ENCODE measurements at regions not wholly inside any gene's neighbourhood (a gene's known extent, or its start where the extent isn't known, plus 50 kb on each side); places are given as distances from the start of the nearest gene placed in this dataset.

GRCh38 chr5:164950927-164951326, 1445.5 kb downstream of the MAT2B start:
- DNase-seq, result no peak

- no peak for DNase-seq
These were observed 1446.2 kb downstream of the MAT2B start for GRCh38 chr5:164951570-164951969.

- no peak for DNase-seq
These were observed 1453.3 kb downstream of the MAT2B start for GRCh38 chr5:164958688-164959087.

GRCh38 chr5:164959761-164960160, 1454.3 kb downstream of the MAT2B start:
- DNase-seq, result no peak

GRCh38 chr5:164962329-164962961, 1457.0 kb downstream of the MAT2B start:
- no peak for DNase-seq

GRCh38 chr5:164966611-164967010, 1461.2 kb downstream of the MAT2B start:
- DNase-seq, result no peak

GRCh38 chr5:164967354-164967753, 1461.9 kb downstream of the MAT2B start:
- no peak for DNase-seq

- DNase-seq, result no peak
These were observed 1467.6 kb downstream of the MAT2B start for GRCh38 chr5:164972973-164973372.

GRCh38 chr5:164975986-164976385, 1470.6 kb downstream of the MAT2B start:
- no peak for DNase-seq

- DNase-seq, result no peak
These were observed 1475.1 kb downstream of the MAT2B start for GRCh38 chr5:164980480-164980879.

- DNase-seq, result no peak
These were observed 1492.7 kb downstream of the MAT2B start for GRCh38 chr5:164998142-164998541.

- no peak for DNase-seq
These were observed 1493.2 kb downstream of the MAT2B start for GRCh38 chr5:164998590-164998989.

GRCh38 chr5:165000479-165001190, 1495.2 kb downstream of the MAT2B start:
- no peak for DNase-seq

- DNase-seq, result no peak
These were observed 1497.9 kb downstream of the MAT2B start for GRCh38 chr5:165003283-165003682.

- no peak for DNase-seq
These were observed 1498.8 kb downstream of the MAT2B start for GRCh38 chr5:165004175-165004574.

- no peak for DNase-seq
These were observed 1509.0 kb downstream of the MAT2B start for GRCh38 chr5:165014439-165014838.

GRCh38 chr5:165015126-165015525, 1509.7 kb downstream of the MAT2B start:
- no peak for DNase-seq

- DNase-seq, result no peak
These were observed 1510.1 kb downstream of the MAT2B start for GRCh38 chr5:165015547-165015946.

- no peak for DNase-seq
These were observed 1521.6 kb downstream of the MAT2B start for GRCh38 chr5:165026971-165027370.

GRCh38 chr5:165028356-165028755, 1522.9 kb downstream of the MAT2B start:
- DNase-seq, result no peak

- DNase-seq, result peak in 1 of 2 donors; percentile 86
These were observed 1523.9 kb downstream of the MAT2B start for GRCh38 chr5:165029099-165029870.

- DNase-seq, result no peak
These were observed 1525.6 kb downstream of the MAT2B start for GRCh38 chr5:165030971-165031370.

GRCh38 chr5:165031371-165031770, 1526.0 kb downstream of the MAT2B start:
- no peak for DNase-seq

GRCh38 chr5:165035520-165035919, 1530.1 kb downstream of the MAT2B start:
- DNase-seq, result no peak

Measured in bone marrow (tissue), 2 donors.